Activated T-helper 1 cell treated with anti-CD3 and anti-CD28 coated beads, Interleukin-12 subunit alpha, Interleukin-12 subunit beta, Interleukin-2, Interleukin-4 antibody, amounts not matched to agents 30 ng/mL and 10 ng/mL and 1 ng/mL, durations not matched to agents 14 hours and 24 hours and 36 hours (primary cell): ENCODE measurements at regions not wholly inside any gene's neighbourhood (a gene's known extent, or its start where the extent isn't known, plus 50 kb on each side); places are given as distances from the start of the nearest gene placed in this dataset.

Experiments
- DNase-seq: peaks from one replicate; pipeline ENCODE4 v3.0.0; 2021; ENCODE audit warnings: low spot score
- H3K27ac Mint-ChIP-seq: one replicate; pipeline ENCODE4 v1.8.0; 2021; ENCODE audit warnings: mild to moderate bottlenecking, mixed read lengths
- H3K27me3 Mint-ChIP-seq: one replicate; pipeline ENCODE4 v1.8.0; 2022; ENCODE audit warnings: mild to moderate bottlenecking, moderate library complexity, mixed read lengths; ENCODE audit not compliant: insufficient read depth
- H3K36me3 Mint-ChIP-seq: one replicate; pipeline ENCODE4 v1.8.0; 2021; ENCODE audit warnings: low read depth, mixed read lengths
- H3K4me1 Mint-ChIP-seq: one replicate; pipeline ENCODE4 v1.8.0; 2021; ENCODE audit warnings: low read depth, mixed read lengths
- H3K4me3 Mint-ChIP-seq: one replicate; pipeline ENCODE4 v1.8.0; 2021; ENCODE audit warnings: mild to moderate bottlenecking, moderate library complexity, mixed read lengths
- H3K9me3 Mint-ChIP-seq: one replicate; pipeline ENCODE4 v1.8.0; 2021; ENCODE audit warnings: mixed read lengths
- intact Hi-C: fragments of 100-400 bp; cut with micrococcal nuclease; formaldehyde crosslinking; loops from one replicate; pipeline ENCODE4 v1.15.1; 2024

DNA sequence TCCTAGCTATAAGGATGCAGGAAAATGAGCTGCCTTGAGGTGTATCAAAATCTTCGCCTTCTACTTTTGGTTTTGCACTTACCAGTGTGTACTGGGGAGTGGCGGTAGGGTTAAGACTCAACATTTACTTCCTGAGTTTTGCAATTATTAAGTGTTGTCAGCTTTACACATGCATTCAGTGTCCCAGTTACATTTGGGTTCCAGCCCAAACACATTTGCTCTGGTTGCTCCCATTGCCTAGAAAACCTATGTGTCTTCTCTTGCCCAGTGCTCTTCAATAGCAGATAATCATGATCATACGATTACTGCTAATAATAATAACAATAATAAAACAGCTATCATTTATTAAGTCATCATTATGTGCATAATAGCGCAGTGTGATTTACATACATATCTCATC lies 241.5 kb upstream of the PAPPA start:
- Mint-ChIP-seq H3K4me1 (no peaks in the 10 kb centered on the region), H3K9me3 (no peaks in the 10 kb centered on the region), H3K36me3 (no peaks in the 10 kb centered on the region), H3K27me3 (no peaks in the 10 kb centered on the region), H3K4me3 (no peak overlapping the region), H3K27ac (no peak overlapping the region)
- intact Hi-C loops, result no loop called here
- DNase-seq, result no peak

DNA sequence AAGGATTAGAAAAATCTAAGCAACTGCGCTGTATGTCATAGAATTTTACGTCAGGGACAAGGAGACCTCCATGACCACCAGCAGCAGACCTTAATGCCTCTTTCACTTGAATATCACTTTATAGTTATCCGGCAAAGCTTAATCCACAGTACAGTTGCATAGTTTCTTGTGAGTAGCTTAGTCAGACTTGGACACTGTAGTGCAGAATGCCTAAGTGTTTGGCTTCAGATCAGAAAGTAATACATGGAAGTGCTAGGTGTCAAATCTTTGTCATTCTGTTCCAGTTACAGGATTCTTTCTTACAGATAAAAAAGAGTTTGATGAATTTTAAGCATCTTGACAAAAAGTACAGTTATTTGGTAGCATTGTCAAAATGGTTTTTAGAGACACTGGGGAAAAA lies 239.9 kb upstream of the PAPPA start:
- no peak for DNase-seq
- Mint-ChIP-seq H3K4me3 (no peak overlapping the region), H3K27ac (no peak overlapping the region), H3K4me1 (no peaks in the 10 kb centered on the region), H3K36me3 (no peaks in the 10 kb centered on the region), H3K27me3 (no peaks in the 10 kb centered on the region), H3K9me3 (no peaks in the 10 kb centered on the region)
- intact Hi-C loops, result no loop called here

DNA sequence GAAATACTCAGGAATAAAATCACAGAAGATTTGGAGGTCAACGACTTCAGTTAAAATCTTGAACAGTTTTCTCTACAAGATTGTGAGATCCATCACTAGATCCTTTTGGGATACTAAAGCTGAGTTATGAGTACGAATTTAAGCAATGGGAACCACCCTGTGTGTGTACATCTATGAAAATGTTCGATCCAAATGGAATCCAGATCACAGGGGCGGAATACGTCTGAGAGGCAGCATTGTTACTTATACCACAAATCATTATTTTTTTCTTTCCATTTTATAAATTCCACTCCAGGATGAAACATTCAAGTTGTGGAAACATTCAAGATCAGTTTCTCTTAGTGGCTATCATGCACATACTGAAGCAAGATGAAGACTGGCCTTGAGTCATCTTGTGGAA lies 239.3 kb upstream of the PAPPA start:
- no peak for DNase-seq
- Mint-ChIP-seq H3K4me3 (no peak overlapping the region), H3K27me3 (no peaks in the 10 kb centered on the region), H3K27ac (no peak overlapping the region), H3K9me3 (no peaks in the 10 kb centered on the region), H3K4me1 (no peaks in the 10 kb centered on the region), H3K36me3 (no peaks in the 10 kb centered on the region)
- intact Hi-C loops, result no loop called here

DNA sequence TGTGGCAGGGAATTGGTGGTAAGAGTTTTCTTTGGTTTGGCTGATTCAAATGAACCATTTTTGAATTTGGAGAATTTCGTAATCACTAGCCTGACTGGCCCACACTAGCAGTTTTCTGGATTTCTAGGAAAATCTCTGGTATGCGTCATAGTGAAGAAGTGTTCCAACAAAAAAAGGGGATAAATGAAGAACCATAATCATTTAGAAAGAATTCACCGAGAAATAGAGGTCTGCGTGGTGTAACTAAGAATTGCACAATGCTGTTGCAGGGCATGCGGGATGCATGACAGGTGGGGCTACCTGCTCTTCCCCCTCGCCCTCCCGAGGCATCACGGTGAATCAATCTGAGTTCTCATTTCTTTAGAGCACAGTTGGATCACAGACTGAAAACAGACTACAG lies 232.3 kb upstream of the PAPPA start:
- Mint-ChIP-seq H3K4me1 (no peaks in the 10 kb centered on the region), H3K27me3 (no peaks in the 10 kb centered on the region), H3K4me3 (no peak overlapping the region), H3K9me3 (peaks cover 5% of the 10 kb centered on the region), H3K36me3 (no peaks in the 10 kb centered on the region), H3K27ac (no peak overlapping the region)
- intact Hi-C loops, result no loop called here
- no peak for DNase-seq

DNA sequence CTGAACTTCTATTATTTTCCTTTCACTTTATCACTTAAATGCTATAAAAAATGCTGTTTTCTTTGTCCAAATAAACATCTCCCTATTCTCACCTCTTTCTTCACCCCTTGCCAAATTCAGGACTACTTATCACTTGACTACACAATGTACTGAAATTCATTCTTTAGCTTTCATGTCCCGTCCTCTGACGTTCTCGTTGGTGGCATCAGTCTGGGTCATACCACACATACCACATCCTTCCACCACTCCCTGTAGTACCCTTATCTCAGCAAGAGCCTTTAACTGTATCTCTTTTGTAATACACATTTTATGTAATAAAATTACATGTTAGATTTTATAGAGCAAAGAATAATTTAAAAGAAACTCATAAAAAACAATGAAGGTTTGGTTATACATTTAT lies 231.1 kb upstream of the PAPPA start:
- H3K4me1 Mint-ChIP-seq, result no peaks in the 10 kb centered on the region
- H3K9me3 Mint-ChIP-seq, result peaks cover 5% of the 10 kb centered on the region

DNA sequence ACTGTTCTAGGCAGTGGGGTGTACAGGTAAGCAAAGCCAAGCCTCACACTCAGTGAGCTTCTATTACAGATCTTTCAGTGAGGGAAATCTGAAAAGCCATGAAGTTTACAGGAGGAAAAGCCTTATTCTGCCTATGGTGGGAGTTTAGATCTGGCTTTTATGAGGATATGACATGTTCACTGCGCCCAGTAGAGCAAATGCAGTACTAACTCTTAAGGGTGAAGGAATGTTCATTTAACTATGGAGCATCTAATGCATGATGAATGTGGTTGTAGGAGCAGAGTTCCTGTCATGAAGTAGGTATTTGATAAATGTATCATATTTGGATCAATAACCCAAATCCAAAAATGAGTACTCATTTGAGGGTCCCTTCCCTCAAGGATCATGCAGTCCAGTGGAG lies 230.2 kb upstream of the PAPPA start:
- Mint-ChIP-seq H3K9me3 (peaks cover 5% of the 10 kb centered on the region), H3K27me3 (no peaks in the 10 kb centered on the region), H3K36me3 (no peaks in the 10 kb centered on the region), H3K4me3 (no peak overlapping the region), H3K27ac (no peak overlapping the region), H3K4me1 (no peaks in the 10 kb centered on the region)
- no peak for DNase-seq
- intact Hi-C loops, result no loop called here

More for the DNA sequence above, 231.1 kb upstream of the PAPPA start:
- no peak for DNase-seq
- intact Hi-C loops, result no loop called here
- no peaks in the 10 kb centered on the region for H3K27me3 Mint-ChIP-seq
- no peak overlapping the region for H3K4me3 Mint-ChIP-seq
- H3K27ac Mint-ChIP-seq, result no peak overlapping the region
- no peaks in the 10 kb centered on the region for H3K36me3 Mint-ChIP-seq

DNA sequence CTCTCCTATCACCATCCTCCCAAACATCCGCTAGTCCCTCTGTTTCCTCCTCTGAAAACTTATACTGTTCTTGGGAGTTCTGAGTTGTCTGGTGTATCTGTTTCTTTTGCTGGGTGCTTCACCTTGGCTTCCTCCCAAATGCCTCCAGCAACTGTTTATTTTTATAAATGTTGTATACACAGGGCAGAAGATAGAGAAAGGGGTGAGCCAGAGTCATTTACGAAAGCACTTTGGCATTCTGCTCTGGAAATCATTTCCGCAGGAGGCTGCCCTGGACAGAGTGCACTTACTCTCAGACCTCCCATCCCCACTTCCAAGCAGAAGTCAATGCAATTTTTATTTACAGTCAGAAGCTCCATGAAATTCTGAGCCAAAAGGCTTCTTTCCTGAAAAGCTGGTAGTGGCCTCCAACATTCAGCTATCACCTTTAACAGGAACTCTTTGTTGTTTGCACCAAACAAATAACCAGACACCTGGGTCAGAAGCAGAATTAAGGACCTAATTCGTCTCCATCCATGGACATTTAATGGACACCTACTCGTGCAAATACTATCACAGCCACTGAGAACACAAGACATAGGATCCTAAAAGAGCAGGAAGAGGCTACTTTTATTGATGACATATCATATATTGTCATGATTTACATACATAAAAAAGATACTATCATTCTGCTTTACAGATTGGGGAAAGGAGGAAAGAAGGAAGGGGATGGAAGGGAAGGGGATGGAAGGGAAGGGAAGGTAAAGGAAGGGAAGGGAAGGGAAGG lies 229.5 kb upstream of the PAPPA start:
- Mint-ChIP-seq H3K4me1 (no peaks in the 10 kb centered on the region), H3K4me3 (no peak overlapping the region), H3K27me3 (no peaks in the 10 kb centered on the region), H3K9me3 (peaks cover 5% of the 10 kb centered on the region), H3K27ac (no peak overlapping the region), H3K36me3 (no peaks in the 10 kb centered on the region)
- no peak for DNase-seq
- intact Hi-C loops, result no loop called here

DNA sequence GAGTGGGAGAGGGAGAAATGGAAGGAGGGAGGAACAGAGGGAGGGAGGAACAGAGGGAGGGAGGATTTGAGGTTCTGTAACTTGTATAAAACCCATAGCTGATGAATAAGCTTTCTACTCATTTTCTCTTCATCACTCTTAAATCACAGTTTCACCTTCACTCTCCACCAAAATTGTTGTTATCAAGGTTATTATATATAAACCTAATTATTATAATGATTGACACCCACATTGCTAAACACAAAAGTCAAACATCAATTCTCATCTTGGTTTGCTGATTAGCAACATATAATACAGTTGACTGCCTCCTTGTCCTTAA lies 229.0 kb upstream of the PAPPA start:
- no peaks in the 10 kb centered on the region for H3K27me3 Mint-ChIP-seq
- no peak overlapping the region for H3K27ac Mint-ChIP-seq
- H3K36me3 Mint-ChIP-seq, result no peaks in the 10 kb centered on the region
- DNase-seq, result no peak
- H3K9me3 Mint-ChIP-seq, result peaks cover 5% of the 10 kb centered on the region
- no peaks in the 10 kb centered on the region for H3K4me1 Mint-ChIP-seq
- intact Hi-C loops, result no loop called here
- H3K4me3 Mint-ChIP-seq, result no peak overlapping the region

DNA sequence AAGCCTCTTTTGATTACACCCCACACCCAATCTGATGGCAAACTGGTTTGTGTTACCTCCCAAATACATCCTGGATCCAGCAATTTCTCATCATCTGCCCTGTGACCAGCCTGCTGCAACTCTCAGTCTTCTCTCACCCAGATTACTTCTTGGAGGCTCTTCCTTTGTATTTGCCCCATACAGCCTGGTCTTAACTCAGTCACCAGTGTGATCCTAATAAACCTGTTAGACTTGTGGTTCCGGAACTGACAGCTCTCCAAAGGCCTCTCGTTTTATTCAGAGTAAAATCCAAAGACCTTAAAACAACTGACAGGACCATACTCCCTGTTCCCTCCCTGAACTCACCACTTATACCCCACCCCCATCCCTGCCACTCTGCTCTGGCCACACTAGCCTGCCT lies 228.2 kb upstream of the PAPPA start:
- peaks cover 5% of the 10 kb centered on the region for H3K9me3 Mint-ChIP-seq
- H3K27me3 Mint-ChIP-seq, result no peaks in the 10 kb centered on the region

DNA sequence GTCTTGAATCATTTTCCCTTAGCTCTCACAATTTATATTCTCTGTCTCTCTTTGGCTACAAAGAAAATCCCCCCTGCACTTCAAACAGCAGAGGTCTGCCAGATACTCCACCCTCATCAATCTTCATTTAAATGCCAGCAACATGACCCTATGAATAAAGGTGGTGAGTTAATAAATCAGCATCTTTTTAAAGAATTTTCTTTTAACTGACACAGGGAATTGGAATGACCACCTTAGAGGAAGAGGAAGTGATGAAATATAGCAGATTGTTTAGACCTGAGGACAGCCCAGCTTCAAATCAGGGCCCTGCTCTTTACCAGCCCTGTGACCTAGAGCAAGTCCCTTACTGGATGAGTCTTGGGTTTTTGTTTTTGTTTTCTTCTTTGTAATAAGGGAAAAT lies 223.1 kb upstream of the PAPPA start:
- H3K4me1 Mint-ChIP-seq, result no peaks in the 10 kb centered on the region
- H3K27me3 Mint-ChIP-seq, result no peaks in the 10 kb centered on the region

More for the DNA sequence above, 228.2 kb upstream of the PAPPA start:
- no peak overlapping the region for H3K27ac Mint-ChIP-seq
- no peak for DNase-seq
- no peaks in the 10 kb centered on the region for H3K36me3 Mint-ChIP-seq
- no peaks in the 10 kb centered on the region for H3K4me1 Mint-ChIP-seq
- H3K4me3 Mint-ChIP-seq, result no peak overlapping the region
- intact Hi-C loops, result no loop called here

DNA sequence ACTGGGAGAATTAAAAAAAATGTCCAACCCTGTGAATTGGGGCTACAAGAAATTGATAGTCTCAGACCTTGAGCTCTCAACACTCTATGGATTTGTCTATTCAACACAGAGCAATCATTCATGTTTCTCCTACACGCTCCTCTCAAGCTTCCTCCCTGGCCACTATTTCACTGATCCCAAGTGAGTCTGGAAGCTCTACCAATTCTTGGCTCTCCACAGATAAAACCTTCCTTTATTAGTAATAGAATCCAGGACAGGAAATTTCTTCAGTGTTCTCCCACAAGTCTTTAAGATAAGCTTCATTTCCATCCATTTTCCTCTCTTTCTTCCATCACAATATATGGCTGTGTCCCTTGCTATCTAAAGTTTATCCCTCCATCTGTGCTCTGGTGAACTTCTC lies 215.1 kb upstream of the PAPPA start:
- DNase-seq, result no peak
- Mint-ChIP-seq H3K36me3 (no peaks in the 10 kb centered on the region), H3K27me3 (no peaks in the 10 kb centered on the region), H3K4me3 (no peak overlapping the region), H3K9me3 (no peaks in the 10 kb centered on the region), H3K4me1 (no peaks in the 10 kb centered on the region), H3K27ac (no peak overlapping the region)
- intact Hi-C loops, result no loop called here

More for the DNA sequence above, 223.1 kb upstream of the PAPPA start:
- Mint-ChIP-seq H3K4me3 (no peak overlapping the region), H3K36me3 (no peaks in the 10 kb centered on the region), H3K9me3 (peaks cover 2% of the 10 kb centered on the region), H3K27ac (no peak overlapping the region)
- no peak for DNase-seq
- intact Hi-C loops, result no loop called here

DNA sequence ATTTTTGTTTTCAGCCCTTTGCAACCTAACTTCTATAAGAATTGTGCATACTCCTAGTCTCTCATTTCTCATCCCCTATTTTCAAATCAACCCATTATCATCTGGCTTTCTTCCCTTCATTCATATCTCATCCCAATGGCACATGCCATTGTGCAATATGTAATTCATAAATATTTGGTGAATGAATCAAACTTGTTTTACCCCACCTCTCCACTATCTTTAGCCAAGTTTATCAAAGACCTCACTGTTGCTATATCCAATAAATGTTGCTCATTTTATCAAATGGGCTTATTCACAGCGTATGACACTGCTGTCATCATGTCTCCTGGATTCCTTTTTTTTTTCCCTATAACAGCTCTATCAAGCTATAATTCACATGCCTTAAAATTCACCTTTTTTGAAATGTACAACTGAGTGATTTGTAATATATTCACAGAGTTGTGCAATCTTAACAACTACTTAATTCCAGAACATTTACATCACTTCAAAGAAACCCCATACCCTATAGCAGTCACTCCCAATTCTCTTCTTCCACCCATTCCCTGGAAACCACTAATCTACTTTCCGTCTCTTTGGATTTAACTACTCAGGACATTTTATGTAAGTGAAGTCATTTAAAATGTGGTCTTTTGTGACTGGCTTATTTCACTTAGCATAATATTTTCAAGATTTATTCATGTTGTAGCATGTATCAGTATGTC lies 214.4 kb upstream of the PAPPA start:
- H3K36me3 Mint-ChIP-seq, result no peaks in the 10 kb centered on the region
- no peak overlapping the region for H3K4me3 Mint-ChIP-seq
- H3K27ac Mint-ChIP-seq, result no peak overlapping the region
- no peaks in the 10 kb centered on the region for H3K9me3 Mint-ChIP-seq
- no peaks in the 10 kb centered on the region for H3K27me3 Mint-ChIP-seq
- intact Hi-C loops, result no loop called here
- H3K4me1 Mint-ChIP-seq, result no peaks in the 10 kb centered on the region
- no peak for DNase-seq

DNA sequence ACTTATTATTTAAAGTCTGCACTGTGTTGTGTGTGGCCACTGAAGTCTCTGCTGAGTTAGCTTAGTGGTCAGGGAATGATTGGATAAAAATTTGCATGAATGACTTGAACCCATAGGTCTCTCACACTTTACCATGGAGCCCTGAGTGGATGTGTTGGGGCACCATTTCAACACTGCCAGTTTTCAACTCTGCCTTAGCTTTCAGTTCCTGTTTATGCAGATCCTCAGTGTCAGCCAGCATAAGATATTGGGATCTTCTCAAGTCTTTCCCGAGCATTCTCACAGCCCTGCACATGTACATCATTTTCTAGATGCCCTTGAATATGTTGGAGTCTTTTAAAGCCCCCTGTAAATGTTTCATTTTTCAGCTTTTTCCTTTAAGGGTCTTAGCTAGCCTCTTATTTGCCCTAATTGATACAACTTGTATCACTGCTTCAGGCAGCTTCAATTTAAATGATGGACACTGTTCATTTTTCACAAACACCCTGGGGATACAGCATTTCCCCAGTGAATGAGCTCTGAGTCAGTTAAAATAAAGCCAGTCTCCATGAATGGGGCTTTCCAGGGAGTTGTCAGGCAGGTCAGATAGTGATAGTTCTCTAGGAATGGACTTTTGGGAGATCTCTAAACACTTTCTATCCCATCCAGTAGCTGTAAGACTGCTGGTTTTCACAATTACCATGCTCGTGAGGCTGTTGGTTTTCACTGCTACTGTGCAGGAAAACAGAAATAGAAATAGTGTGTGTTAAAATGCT lies 211.9 kb upstream of the PAPPA start:
- no peak for DNase-seq
- Mint-ChIP-seq H3K4me3 (no peak overlapping the region), H3K9me3 (peaks cover 2% of the 10 kb centered on the region), H3K36me3 (no peaks in the 10 kb centered on the region), H3K4me1 (no peaks in the 10 kb centered on the region), H3K27me3 (no peaks in the 10 kb centered on the region), H3K27ac (no peak overlapping the region)
- intact Hi-C loops, result no loop called here
